ENCODE measurements at regions not wholly inside any gene's neighbourhood (a gene's known extent, or its start where the extent isn't known, plus 50 kb on each side); places are given as distances from the start of the nearest gene placed in this dataset.

DNA sequence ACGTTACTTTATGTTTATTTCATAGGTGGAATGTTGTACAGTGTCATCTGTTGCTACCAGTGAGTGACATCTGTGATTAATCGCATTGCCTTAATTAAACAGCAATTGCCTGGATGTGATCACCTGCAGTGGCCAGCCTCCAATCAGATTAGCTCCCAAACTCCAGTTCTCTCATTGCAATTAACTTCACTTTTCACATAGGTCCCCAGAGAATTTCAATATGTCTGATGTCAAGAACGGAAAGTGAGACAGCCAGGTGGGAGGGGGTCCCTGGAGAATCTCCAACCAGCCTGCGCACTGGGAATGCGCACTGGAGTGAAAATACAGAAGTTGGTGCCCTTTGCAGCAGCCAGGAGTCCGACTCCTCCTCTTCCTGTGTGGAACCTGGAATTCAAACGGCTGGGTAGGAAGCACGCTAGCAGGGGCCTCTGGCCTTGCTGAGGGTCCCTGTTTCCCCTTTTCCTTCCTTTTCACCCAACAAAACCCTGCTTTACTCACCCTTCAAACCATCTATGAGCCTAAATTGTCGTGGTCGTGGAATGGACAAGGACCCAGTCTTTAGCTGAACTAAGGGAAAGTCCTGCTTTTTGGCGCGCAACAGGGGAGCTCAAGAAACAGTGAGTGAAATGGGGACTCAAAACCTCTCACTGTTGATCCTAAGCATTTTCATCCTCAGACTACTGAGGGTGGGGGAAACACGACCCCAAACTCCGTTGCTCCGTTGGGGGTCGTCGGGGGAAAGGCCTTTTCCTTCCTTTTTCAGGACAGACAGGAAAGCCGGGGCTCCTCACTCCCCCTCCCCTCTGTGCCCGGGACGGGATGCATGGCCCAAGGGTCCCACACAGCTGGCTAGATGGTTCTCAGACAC lies 1355.5 kb upstream of the LRRTM3 start (continued):
- TF ChIP-seq, protein P1, sequence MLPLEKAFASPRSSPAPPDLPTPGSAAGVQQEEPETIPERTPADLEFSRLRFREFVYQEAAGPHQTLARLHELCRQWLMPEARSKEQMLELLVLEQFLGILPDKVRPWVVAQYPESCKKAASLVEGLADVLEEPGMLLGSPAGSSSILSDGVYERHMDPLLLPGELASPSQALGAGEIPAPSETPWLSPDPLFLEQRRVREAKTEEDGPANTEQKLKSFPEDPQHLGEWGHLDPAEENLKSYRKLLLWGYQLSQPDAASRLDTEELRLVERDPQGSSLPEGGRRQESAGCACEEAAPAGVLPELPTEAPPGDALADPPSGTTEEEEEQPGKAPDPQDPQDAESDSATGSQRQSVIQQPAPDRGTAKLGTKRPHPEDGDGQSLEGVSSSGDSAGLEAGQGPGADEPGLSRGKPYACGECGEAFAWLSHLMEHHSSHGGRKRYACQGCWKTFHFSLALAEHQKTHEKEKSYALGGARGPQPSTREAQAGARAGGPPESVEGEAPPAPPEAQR (tag by site-specific recombination; IDR thresholded peaks at IDR 0.05): no peak
- TF ChIP-seq ZFP69B (tag by site-specific recombination; IDR thresholded peaks at IDR 0.05) (peak; percentile 63), KLF8 (tag by site-specific recombination; IDR thresholded peaks at IDR 0.05) (0 out of 2 replicates have a peak, but pooled peaks have one; percentile 33), ZNF610 (tag by site-specific recombination; IDR thresholded peaks at IDR 0.05; ENCODE audit: borderline replicate concordance) (no peak), ZNF239 (tag by site-specific recombination; IDR thresholded peaks at IDR 0.05) (no peak), ZNF248 (tag by site-specific recombination; IDR thresholded peaks at IDR 0.05) (no peak), KLF7 (tag by site-specific recombination; IDR thresholded peaks at IDR 0.05; ENCODE audit: borderline replicate concordance) (no peak), ZNF549 (tag by site-specific recombination; IDR thresholded peaks at IDR 0.05) (no peak), ZEB2 (tag by site-specific recombination; IDR thresholded peaks at IDR 0.05) (0 out of 2 replicates have a peak, but pooled peaks have one; percentile 56), BCL11A (tag by site-specific recombination; IDR thresholded peaks at IDR 0.05; ENCODE audit: low read depth) (no peak), ZNF843 (tag by site-specific recombination; IDR thresholded peaks at IDR 0.05) (no peak), ZNF184 (tag by site-specific recombination; IDR thresholded peaks at IDR 0.05) (peak; percentile 13; the same call in 1 of the 2 replicates), ZNF266 (tag by site-specific recombination; IDR thresholded peaks at IDR 0.05; ENCODE audit: low read depth) (no peak), ZNF16 (tag by site-specific recombination; IDR thresholded peaks at IDR 0.05; ENCODE audit: low read depth) (no peak), ZBTB8A (tag by site-specific recombination; IDR thresholded peaks at IDR 0.05) (0 out of 2 replicates have a peak, but pooled peaks have one; percentile 9), YY2 (tag by site-specific recombination; IDR thresholded peaks at IDR 0.05) (no peak), GLIS2 (tag by site-specific recombination; IDR thresholded peaks at IDR 0.05) (0 out of 2 replicates have a peak, but pooled peaks have one; percentile 19), ZNF558 (tag by site-specific recombination; IDR thresholded peaks at IDR 0.05) (no peak), ZNF660 (tag by site-specific recombination; IDR thresholded peaks at IDR 0.05) (0 out of 2 replicates have a peak, but pooled peaks have one; percentile 12)
- TF ChIP-seq, protein P2, sequence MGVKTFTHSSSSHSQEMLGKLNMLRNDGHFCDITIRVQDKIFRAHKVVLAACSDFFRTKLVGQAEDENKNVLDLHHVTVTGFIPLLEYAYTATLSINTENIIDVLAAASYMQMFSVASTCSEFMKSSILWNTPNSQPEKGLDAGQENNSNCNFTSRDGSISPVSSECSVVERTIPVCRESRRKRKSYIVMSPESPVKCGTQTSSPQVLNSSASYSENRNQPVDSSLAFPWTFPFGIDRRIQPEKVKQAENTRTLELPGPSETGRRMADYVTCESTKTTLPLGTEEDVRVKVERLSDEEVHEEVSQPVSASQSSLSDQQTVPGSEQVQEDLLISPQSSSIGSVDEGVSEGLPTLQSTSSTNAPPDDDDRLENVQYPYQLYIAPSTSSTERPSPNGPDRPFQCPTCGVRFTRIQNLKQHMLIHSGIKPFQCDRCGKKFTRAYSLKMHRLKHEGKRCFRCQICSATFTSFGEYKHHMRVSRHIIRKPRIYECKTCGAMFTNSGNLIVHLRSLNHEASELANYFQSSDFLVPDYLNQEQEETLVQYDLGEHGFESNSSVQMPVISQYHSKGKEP (tag by site-specific recombination; IDR thresholded peaks at IDR 0.05): peak; percentile 68; the same call in 1 of the 2 replicates
- TF ChIP-seq, protein P3, sequence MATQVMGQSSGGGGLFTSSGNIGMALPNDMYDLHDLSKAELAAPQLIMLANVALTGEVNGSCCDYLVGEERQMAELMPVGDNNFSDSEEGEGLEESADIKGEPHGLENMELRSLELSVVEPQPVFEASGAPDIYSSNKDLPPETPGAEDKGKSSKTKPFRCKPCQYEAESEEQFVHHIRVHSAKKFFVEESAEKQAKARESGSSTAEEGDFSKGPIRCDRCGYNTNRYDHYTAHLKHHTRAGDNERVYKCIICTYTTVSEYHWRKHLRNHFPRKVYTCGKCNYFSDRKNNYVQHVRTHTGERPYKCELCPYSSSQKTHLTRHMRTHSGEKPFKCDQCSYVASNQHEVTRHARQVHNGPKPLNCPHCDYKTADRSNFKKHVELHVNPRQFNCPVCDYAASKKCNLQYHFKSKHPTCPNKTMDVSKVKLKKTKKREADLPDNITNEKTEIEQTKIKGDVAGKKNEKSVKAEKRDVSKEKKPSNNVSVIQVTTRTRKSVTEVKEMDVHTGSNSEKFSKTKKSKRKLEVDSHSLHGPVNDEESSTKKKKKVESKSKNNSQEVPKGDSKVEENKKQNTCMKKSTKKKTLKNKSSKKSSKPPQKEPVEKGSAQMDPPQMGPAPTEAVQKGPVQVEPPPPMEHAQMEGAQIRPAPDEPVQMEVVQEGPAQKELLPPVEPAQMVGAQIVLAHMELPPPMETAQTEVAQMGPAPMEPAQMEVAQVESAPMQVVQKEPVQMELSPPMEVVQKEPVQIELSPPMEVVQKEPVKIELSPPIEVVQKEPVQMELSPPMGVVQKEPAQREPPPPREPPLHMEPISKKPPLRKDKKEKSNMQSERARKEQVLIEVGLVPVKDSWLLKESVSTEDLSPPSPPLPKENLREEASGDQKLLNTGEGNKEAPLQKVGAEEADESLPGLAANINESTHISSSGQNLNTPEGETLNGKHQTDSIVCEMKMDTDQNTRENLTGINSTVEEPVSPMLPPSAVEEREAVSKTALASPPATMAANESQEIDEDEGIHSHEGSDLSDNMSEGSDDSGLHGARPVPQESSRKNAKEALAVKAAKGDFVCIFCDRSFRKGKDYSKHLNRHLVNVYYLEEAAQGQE (tag by site-specific recombination; IDR thresholded peaks at IDR 0.05): no peak
- TF ChIP-seq, protein P4, sequence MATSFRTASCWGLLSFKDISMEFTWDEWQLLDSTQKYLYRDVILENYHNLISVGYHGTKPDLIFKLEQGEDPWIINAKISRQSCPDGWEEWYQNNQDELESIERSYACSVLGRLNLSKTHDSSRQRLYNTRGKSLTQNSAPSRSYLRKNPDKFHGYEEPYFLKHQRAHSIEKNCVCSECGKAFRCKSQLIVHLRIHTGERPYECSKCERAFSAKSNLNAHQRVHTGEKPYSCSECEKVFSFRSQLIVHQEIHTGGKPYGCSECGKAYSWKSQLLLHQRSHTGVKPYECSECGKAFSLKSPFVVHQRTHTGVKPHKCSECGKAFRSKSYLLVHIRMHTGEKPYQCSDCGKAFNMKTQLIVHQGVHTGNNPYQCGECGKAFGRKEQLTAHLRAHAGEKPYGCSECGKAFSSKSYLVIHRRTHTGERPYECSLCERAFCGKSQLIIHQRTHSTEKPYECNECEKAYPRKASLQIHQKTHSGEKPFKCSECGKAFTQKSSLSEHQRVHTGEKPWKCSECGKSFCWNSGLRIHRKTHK (tag by site-specific recombination; IDR thresholded peaks at IDR 0.05): no peak
- TF ChIP-seq, protein P5, sequence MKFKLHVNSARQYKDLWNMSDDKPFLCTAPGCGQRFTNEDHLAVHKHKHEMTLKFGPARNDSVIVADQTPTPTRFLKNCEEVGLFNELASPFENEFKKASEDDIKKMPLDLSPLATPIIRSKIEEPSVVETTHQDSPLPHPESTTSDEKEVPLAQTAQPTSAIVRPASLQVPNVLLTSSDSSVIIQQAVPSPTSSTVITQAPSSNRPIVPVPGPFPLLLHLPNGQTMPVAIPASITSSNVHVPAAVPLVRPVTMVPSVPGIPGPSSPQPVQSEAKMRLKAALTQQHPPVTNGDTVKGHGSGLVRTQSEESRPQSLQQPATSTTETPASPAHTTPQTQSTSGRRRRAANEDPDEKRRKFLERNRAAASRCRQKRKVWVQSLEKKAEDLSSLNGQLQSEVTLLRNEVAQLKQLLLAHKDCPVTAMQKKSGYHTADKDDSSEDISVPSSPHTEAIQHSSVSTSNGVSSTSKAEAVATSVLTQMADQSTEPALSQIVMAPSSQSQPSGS (tag by site-specific recombination; IDR thresholded peaks at IDR 0.05; ENCODE audit: low read depth): no peak
- TF ChIP-seq, protein P6, sequence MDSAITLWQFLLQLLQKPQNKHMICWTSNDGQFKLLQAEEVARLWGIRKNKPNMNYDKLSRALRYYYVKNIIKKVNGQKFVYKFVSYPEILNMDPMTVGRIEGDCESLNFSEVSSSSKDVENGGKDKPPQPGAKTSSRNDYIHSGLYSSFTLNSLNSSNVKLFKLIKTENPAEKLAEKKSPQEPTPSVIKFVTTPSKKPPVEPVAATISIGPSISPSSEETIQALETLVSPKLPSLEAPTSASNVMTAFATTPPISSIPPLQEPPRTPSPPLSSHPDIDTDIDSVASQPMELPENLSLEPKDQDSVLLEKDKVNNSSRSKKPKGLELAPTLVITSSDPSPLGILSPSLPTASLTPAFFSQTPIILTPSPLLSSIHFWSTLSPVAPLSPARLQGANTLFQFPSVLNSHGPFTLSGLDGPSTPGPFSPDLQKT (IDR thresholded peaks at IDR 0.05; ENCODE audit: borderline replicate concordance, low read depth, low read length): no peak
- TF ChIP-seq, protein P7, sequence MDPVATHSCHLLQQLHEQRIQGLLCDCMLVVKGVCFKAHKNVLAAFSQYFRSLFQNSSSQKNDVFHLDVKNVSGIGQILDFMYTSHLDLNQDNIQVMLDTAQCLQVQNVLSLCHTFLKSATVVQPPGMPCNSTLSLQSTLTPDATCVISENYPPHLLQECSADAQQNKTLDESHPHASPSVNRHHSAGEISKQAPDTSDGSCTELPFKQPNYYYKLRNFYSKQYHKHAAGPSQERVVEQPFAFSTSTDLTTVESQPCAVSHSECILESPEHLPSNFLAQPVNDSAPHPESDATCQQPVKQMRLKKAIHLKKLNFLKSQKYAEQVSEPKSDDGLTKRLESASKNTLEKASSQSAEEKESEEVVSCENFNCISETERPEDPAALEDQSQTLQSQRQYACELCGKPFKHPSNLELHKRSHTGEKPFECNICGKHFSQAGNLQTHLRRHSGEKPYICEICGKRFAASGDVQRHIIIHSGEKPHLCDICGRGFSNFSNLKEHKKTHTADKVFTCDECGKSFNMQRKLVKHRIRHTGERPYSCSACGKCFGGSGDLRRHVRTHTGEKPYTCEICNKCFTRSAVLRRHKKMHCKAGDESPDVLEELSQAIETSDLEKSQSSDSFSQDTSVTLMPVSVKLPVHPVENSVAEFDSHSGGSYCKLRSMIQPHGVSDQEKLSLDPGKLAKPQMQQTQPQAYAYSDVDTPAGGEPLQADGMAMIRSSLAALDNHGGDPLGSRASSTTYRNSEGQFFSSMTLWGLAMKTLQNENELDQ (tag by site-specific recombination; IDR thresholded peaks at IDR 0.05; ENCODE audit: low read depth): no peak
